Heart left ventricle (tissue), 13 donors: ENCODE measurements at regions not wholly inside any gene's neighbourhood (a gene's known extent, or its start where the extent isn't known, plus 50 kb on each side); places are given as distances from the start of the nearest gene placed in this dataset.

ENCODE experiments used
- CTCF ChIP-seq, 12 donors: fragments of 200-600 bp; sonication (generic) in 4 of 12; IDR thresholded peaks; one replicate each; pipeline versions ENCODE4 v1.5.0 to v1.8.0; 2018 to 2022; ENCODE audit warnings: antibody characterized with exemption in 12 of 12, mild to moderate bottlenecking in 5 of 12
- POLR2A ChIP-seq, 2 donors: fragments of 450-650 bp; IDR thresholded peaks; one replicate each; pipeline ENCODE4 v1.6.1; 2017; ENCODE audit warnings: antibody characterized with exemption in 2 of 2, mild to moderate bottlenecking in 2 of 2, moderate library complexity in 2 of 2
- donor health status: ischemic (EF 13 %, LVEDD 7.1; RV severe dilation, severe dysfunction).
- donor health status: DM: no; HTN: yes; CAD: no.
- donor health status: DM: no; HTN: no; CAD: no.
- donor health status: ischemic (EF 25% LVEDD 6.9; RV normal size, moderate dysfunction).
- donor health status: ischemic (EF 25% LVEDD 5.7; RV mildly dilated, moderate dysfunction).
- donor health status: ischemic (EF 35%, LVEDD 5.7; RV mildly dilated, moderate dysfunction).
- donor health status: nonischemic (EF 11% LVEDD 7.7; RV severe dilation, severe dysfunction).
- donor health status: DM: yes; HTN: yes; CAD: no.
- donor health status: PGD.
- donor health status: ischemic (EF 29% LVEDD 5.4; RV normal size, mild dysfunction).
- donor health status: nonischemic (EF 23%, LVEDD 6.1; RV moderate dilation, normal function).

GRCh38 chr6:144449218-144449617 lies 164.1 kb downstream of the UTRN start:
- TF ChIP-seq CTCF (IDR thresholded peaks at IDR 0.05) (no peak), POLR2A (IDR thresholded peaks at IDR 0.05) (no peak)
